IMR-90 (cell line): ENCODE measurements at regions not wholly inside any gene's neighbourhood (a gene's known extent, or its start where the extent isn't known, plus 50 kb on each side); places are given as distances from the start of the nearest gene placed in this dataset.

Experiments
- MXI1 ChIP-seq: IDR thresholded peaks from 2 replicates; pipeline ENCODE4 v1.6.1; 2012; ENCODE audit warnings: low read depth, mild to moderate bottlenecking, low read length, moderate library complexity, borderline replicate concordance
- TF ChIP-seq, protein P1 (sequence below): conservative IDR thresholded peaks from 2 replicates; pipeline ENCODE4 v1.5.1; 2012; ENCODE audit warnings: mild to moderate bottlenecking, low read depth, low read length, improper control_type of control experiment

DNA sequence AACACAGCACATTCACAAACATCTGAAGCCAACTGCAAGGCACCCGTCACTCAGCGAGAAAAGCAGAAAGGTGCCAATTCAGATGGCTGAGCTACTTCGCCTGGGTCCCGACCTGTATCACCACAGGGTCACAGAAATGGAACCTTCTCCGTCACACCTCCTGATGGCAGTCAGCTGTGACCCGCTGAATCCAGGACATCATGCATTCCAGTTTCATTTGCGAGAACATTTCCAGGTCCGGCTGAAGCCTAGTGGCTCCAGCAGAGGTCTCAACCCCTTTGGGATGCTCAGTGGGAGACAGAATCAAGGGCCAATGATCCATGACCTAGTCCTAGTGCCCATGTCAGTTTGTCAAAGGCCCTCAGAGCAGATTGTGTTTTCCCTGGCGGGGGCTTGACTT, 193.6 kb upstream of the KLF14 start:
- TF ChIP-seq, protein P1, sequence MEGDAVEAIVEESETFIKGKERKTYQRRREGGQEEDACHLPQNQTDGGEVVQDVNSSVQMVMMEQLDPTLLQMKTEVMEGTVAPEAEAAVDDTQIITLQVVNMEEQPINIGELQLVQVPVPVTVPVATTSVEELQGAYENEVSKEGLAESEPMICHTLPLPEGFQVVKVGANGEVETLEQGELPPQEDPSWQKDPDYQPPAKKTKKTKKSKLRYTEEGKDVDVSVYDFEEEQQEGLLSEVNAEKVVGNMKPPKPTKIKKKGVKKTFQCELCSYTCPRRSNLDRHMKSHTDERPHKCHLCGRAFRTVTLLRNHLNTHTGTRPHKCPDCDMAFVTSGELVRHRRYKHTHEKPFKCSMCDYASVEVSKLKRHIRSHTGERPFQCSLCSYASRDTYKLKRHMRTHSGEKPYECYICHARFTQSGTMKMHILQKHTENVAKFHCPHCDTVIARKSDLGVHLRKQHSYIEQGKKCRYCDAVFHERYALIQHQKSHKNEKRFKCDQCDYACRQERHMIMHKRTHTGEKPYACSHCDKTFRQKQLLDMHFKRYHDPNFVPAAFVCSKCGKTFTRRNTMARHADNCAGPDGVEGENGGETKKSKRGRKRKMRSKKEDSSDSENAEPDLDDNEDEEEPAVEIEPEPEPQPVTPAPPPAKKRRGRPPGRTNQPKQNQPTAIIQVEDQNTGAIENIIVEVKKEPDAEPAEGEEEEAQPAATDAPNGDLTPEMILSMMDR = no peak
- no peak for TF ChIP-seq MXI1
